ENCODE measurements at regions not wholly inside any gene's neighbourhood (a gene's known extent, or its start where the extent isn't known, plus 50 kb on each side); places are given as distances from the start of the nearest gene placed in this dataset.

GRCh38 chr1:234535763-234536515, 57.0 kb upstream of the TARBP1 start:
- DNase-seq = no peak

- DNase-seq = no peak
These were observed 56.2 kb upstream of the TARBP1 start for GRCh38 chr1:234535218-234535617.

- DNase-seq = no peak
These were observed 55.2 kb upstream of the TARBP1 start for GRCh38 chr1:234533975-234534876.

DNA sequence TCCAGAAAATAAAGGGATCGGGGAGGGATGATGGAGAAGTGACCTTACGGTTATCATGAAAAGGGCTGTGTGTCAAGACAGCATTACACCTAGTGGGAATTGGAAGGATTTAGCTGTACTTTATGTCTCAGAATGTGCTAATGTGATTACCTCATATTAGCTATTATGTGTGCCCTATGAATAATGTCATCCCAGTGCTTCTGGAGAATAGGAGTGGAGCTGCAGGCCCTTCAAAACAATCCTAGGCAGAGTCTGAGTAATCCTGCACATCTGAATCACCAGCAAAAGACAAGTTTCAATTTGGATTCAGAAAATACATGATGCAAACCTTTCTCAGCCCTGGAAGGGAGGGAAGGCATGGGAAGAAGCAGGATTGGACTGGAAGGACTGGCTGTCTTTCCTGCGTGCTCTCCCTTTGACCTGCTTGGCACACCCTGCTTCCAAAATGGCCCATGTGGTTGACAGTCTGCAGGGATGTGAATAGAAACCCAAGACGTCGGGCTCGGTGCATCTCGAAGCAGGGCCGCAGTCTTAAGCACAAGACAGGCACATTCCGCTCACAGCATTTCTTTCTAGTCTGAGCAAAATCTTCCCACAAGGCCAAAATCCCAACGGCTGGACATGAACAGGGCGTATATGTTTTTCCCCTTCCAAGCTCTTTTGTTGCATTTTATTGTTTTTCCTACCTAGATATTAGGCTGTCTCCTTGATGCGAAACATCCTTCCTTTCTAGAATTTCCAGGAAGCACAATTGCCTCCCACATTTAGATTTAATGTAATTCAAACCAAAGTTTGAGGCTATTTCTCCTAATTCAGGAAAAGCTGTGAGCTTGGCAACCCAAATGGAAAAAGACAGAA, 54.3 kb upstream of the TARBP1 start:
- DNase-seq = no peak

- no peak for DNase-seq
These were observed 53.5 kb upstream of the TARBP1 start for GRCh38 chr1:234532503-234532922.

- no peak for DNase-seq
These were observed 52.2 kb upstream of the TARBP1 start for GRCh38 chr1:234531151-234531635.

DNA sequence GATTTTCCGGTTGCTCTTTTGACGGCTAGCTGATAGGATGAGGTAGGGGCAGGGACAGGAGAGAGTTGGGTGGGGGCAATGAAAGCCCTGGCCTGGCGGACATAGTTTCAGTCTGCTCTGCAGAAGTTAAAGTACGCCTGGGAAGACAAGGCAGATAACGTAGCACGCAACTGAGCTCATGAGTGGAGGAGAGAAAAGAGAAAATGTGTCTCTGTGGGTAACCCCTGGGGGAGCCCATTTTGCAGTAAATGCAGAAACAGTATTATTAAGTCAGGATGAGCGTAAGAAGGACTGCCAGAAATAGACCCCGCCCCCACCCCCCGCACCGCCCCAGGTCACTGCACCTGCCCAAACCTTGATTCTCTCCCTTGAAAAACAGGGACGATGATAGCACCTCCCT, 51.7 kb upstream of the TARBP1 start:
- DNase-seq = no peak

- no peak for DNase-seq
These were observed 50.9 kb upstream of the TARBP1 start for GRCh38 chr1:234529950-234530237.

GRCh38 chr1:234529095-234529949, 50.3 kb upstream of the TARBP1 start:
- no peak for DNase-seq
